GM21367 (cell line): ENCODE measurements at regions not wholly inside any gene's neighbourhood (a gene's known extent, or its start where the extent isn't known, plus 50 kb on each side); places are given as distances from the start of the nearest gene placed in this dataset.
A peak's percentile ranks its signal among the peaks of the same experiment; 100 is the strongest.

ENCODE experiments used
- ATAC-seq: cut with Tn5 transposase; IDR thresholded peaks from one replicate; pipeline ENCODE4 v1.9.1; 2021; ENCODE audit not compliant: unreplicated experiment

GRCh38 chr20:22652681-22653588 is 68.6 kb upstream of the FOXA2 start:
- no peak for ATAC-seq

GRCh38 chr20:22653658-22654642 is 69.6 kb upstream of the FOXA2 start:
- no peak for ATAC-seq

GRCh38 chr20:22663528-22664025 is 79.2 kb upstream of the FOXA2 start:
- ATAC-seq, result no peak

- ATAC-seq, result no peak
Measured at GRCh38 chr20:22667198-22667597, 82.8 kb upstream of the FOXA2 start.

- ATAC-seq, result no peak
Measured at GRCh38 chr20:22672191-22672590, 87.8 kb upstream of the FOXA2 start.

GRCh38 chr20:22673467-22673866 is 89.1 kb upstream of the FOXA2 start:
- ATAC-seq, result no peak

- no peak for ATAC-seq
Measured at GRCh38 chr20:22675341-22675740, 91.0 kb upstream of the FOXA2 start.

- no peak for ATAC-seq
Measured at GRCh38 chr20:22678678-22679077, 94.3 kb upstream of the FOXA2 start.

- no peak for ATAC-seq
Measured at GRCh38 chr20:22679197-22679596, 94.8 kb upstream of the FOXA2 start.

GRCh38 chr20:22680031-22680740 is 95.8 kb upstream of the FOXA2 start:
- no peak for ATAC-seq

- ATAC-seq, result no peak
Measured at GRCh38 chr20:22681591-22682248, 97.3 kb upstream of the FOXA2 start.

- ATAC-seq, result no peak
Measured at GRCh38 chr20:22682381-22682780, 98.0 kb upstream of the FOXA2 start.

- peak; percentile 78 for ATAC-seq
Measured at GRCh38 chr20:22684072-22684762, 99.8 kb upstream of the FOXA2 start.

GRCh38 chr20:22684763-22685443 is 100.5 kb upstream of the FOXA2 start:
- no peak for ATAC-seq

- no peak for ATAC-seq
Measured at GRCh38 chr20:22686097-22686496, 101.7 kb upstream of the FOXA2 start.

GRCh38 chr20:22687676-22688349 is 103.4 kb upstream of the FOXA2 start:
- no peak for ATAC-seq

GRCh38 chr20:22688485-22688884 is 104.1 kb upstream of the FOXA2 start:
- ATAC-seq, result no peak

- no peak for ATAC-seq
Measured at GRCh38 chr20:22689266-22689665, 104.9 kb upstream of the FOXA2 start.

GRCh38 chr20:22690000-22690399 is 105.6 kb upstream of the FOXA2 start:
- ATAC-seq, result no peak
